Erythroblast (primary cell): ENCODE measurements at regions not wholly inside any gene's neighbourhood (a gene's known extent, or its start where the extent isn't known, plus 50 kb on each side); places are given as distances from the start of the nearest gene placed in this dataset.

ENCODE experiments used
- GATA1 ChIP-seq: IDR thresholded peaks from 2 replicates; pipeline ENCODE4 v1.6.1; 2011; ENCODE audit warnings: low read depth, mild to moderate bottlenecking, control low read depth, low read length, moderate library complexity
- POLR2A ChIP-seq: IDR thresholded peaks from 2 replicates; pipeline ENCODE4 v1.6.1; 2011; ENCODE audit warnings: mild to moderate bottlenecking, low read length

DNA sequence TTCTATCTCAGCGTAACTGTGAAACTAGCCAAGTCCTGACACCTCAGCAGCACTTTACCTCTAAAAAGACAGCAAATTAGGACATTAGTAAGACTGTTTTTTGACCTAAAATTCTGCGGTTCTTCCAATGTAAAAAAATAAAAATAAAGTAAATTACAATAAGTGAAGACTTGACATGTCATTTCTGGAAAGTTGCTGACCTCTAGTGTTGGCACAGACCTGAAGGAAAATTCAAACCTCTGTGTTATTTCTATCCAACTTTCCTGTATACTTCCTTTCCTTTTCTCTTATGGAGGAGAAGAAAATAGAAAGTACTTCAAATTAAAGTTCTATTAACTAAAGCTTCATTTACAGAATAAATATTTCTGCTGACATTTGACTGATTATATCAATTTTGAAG, 110.6 kb downstream of the TMEM182 start:
- TF ChIP-seq POLR2A (no peak), GATA1 (no peak)
